HG03520 (cell line): ENCODE measurements at regions not wholly inside any gene's neighbourhood (a gene's known extent, or its start where the extent isn't known, plus 50 kb on each side); places are given as distances from the start of the nearest gene placed in this dataset.

Experiments
- ATAC-seq: cut with Tn5 transposase; IDR thresholded peaks from one replicate; pipeline ENCODE4 v1.9.1; 2021; ENCODE audit warnings: mild to moderate bottlenecking, moderate library complexity; ENCODE audit not compliant: unreplicated experiment

GRCh38 chr4:168028970-168029597, 63.3 kb upstream of the ANXA10 start:
- ATAC-seq = no peak

- no peak for ATAC-seq
Measured at GRCh38 chr4:168037676-168038075, 54.7 kb upstream of the ANXA10 start.

- no peak for ATAC-seq
Measured at GRCh38 chr4:168039593-168039992, 52.7 kb upstream of the ANXA10 start.
